HCT116 (cell line): ENCODE measurements at regions not wholly inside any gene's neighbourhood (a gene's known extent, or its start where the extent isn't known, plus 50 kb on each side); places are given as distances from the start of the nearest gene placed in this dataset.
A peak's percentile ranks its signal among the peaks of the same experiment; 100 is the strongest.
"Not testable (repeated sequence)": the region's sequence is repeated elsewhere in the genome, so short reads cannot be mapped to it uniquely, and the experiment has no call there.

Source experiments
- ATAC-seq: fragments of 200-7000 bp; cut with Tn5 transposase; 2 replicates; pipeline ENCODE4 v1.9.1; 2020; ENCODE audit warnings: mild to moderate bottlenecking, moderate library complexity
- BruUV-seq: library from RNA; stranded (reverse); fragments of 400-500 nt; replicated peaks from 2 replicates; lab custom pipeline; 2021; lab: Mats Ljungman, UMichigan
- CTCF ChIA-PET: fragments of 300-600 bp; sonication (Branson Sonifier 250); formaldehyde crosslinking; loops from one replicate; lab custom pipeline; 2021; ENCODE audit warnings: antibody characterized with exemption; lab: Charles Lee
- POLR2A ChIA-PET: fragments of 300-600, 350-600 bp; sonication (Branson Sonifier 250); formaldehyde crosslinking; loops from one replicate; lab custom pipeline; 2021; ENCODE audit warnings: antibody characterized with exemption; lab: Charles Lee
- RAD21 ChIA-PET, 2 experiments: fragments of 300-600 bp; sonication (Branson Sonifier 250); formaldehyde crosslinking; loops; one replicate each; lab custom pipeline; 2023; ENCODE audit warnings: low total read pairs in 2 of 2; ENCODE audit not compliant: uncharacterized antibody in 2 of 2, unreplicated experiment in 2 of 2, low non-redundant PET in 1 of 2; lab: Charles Lee
- DNase-seq: peaks from one replicate; pipeline ENCODE4 v3.0.0-alpha.2; 2010; ENCODE audit warnings: low read depth, low spot score
- H2AFZ ChIP-seq: fragments of 200-600 bp; shearing (Covaris generic), sonication (generic); 2 replicates; pipeline ENCODE4 v1.6.1; 2017; ENCODE audit warnings: low read depth, mixed run types, mixed read lengths, antibody characterized with exemption, low read length; ENCODE audit not compliant: poor library complexity, severe bottlenecking
- H3K27ac ChIP-seq: 2 replicates; pipeline ENCODE4 v1.5.1; 2012; ENCODE audit warnings: low read depth, low read length
- H3K27me3 ChIP-seq: fragments of 200-600 bp; sonication (generic); 2 replicates; pipeline ENCODE4 v1.6.1; 2016; ENCODE audit warnings: mixed run types, low read length, mixed read lengths; ENCODE audit not compliant: insufficient read depth
- H3K36me3 ChIP-seq, 2 experiments: fragments of 200-500 bp in 1 of 2; fragments of 200-600 bp in 1 of 2; sonication (Bioruptor generic) in 1 of 2; sonication (generic) in 1 of 2; 2 replicates each; pipeline versions ENCODE4 v1.5.1 to v1.6.1; 2014 to 2016; ENCODE audit warnings: low read length in 2 of 2, inconsistent platforms in 1 of 2, mixed read lengths in 1 of 2, mixed run types in 1 of 2; ENCODE audit not compliant: insufficient read depth in 2 of 2, control insufficient read depth in 1 of 2
- H3K4me1 ChIP-seq, 2 experiments: fragments of 200-600 bp in 1 of 2; sonication (generic) in 1 of 2; 2 replicates each; pipeline versions ENCODE4 v1.5.1 to v1.6.1; 2012 to 2017; ENCODE audit warnings: low read length in 2 of 2, inconsistent platforms in 1 of 2, mild to moderate bottlenecking in 1 of 2, mixed read lengths in 1 of 2, mixed run types in 1 of 2, moderate library complexity in 1 of 2; ENCODE audit not compliant: insufficient read depth in 2 of 2, control insufficient read depth in 1 of 2
- H3K4me2 ChIP-seq: fragments of 200-600 bp; sonication (generic); 2 replicates; pipeline ENCODE4 v1.6.1; 2017; ENCODE audit warnings: mixed run types, low read length, mixed read lengths
- H3K4me3 ChIP-seq, 2 experiments: fragments of 200-600 bp in 1 of 2; sonication (generic) in 1 of 2; replicated peaks in 1 of 2; 2 replicates each; pipeline ENCODE4 v1.5.1; 2011 to 2016; ENCODE audit warnings: low read length in 2 of 2, control low read depth in 1 of 2, low read depth in 1 of 2, mild to moderate bottlenecking in 1 of 2, mixed read lengths in 1 of 2, mixed run types in 1 of 2
- H3K79me2 ChIP-seq: fragments of 200-600 bp; sonication (generic); 2 replicates; pipeline ENCODE4 v1.6.1; 2017; ENCODE audit warnings: mild to moderate bottlenecking, mixed run types, low read length, moderate library complexity, mixed read lengths; ENCODE audit not compliant: insufficient read depth
- H3K9ac ChIP-seq: fragments of 200-600 bp; sonication (generic); 2 replicates; pipeline ENCODE4 v1.6.1; 2016; ENCODE audit warnings: low read length, mixed read lengths
- H3K9me2 ChIP-seq: fragments of 200-600 bp; sonication (generic), shearing (Covaris generic); 2 replicates; pipeline ENCODE4 v1.6.1; 2017; ENCODE audit warnings: mixed run types, mild to moderate bottlenecking, moderate library complexity; ENCODE audit not compliant: insufficient read depth
- H3K9me3 ChIP-seq, 2 experiments: fragments of 200-500 bp in 1 of 2; fragments of 200-600 bp in 1 of 2; sonication (Bioruptor generic) in 1 of 2; sonication (generic) in 1 of 2; 2 replicates each; pipeline ENCODE4 v1.6.1; 2014 to 2017; ENCODE audit warnings: low read length in 2 of 2, mixed read lengths in 2 of 2, inconsistent platforms in 1 of 2, low read depth in 1 of 2, mild to moderate bottlenecking in 1 of 2, mixed run types in 1 of 2, moderate library complexity in 1 of 2; ENCODE audit not compliant: control insufficient read depth in 1 of 2, insufficient read depth in 1 of 2
- H4K20me1 ChIP-seq: fragments of 200-600 bp; sonication (generic), shearing (Covaris generic); 2 replicates; pipeline ENCODE4 v1.6.1; 2017; ENCODE audit warnings: mixed run types, mild to moderate bottlenecking, moderate library complexity; ENCODE audit not compliant: insufficient read depth
- ATF3 ChIP-seq: IDR thresholded peaks from 2 replicates; pipeline ENCODE4 v1.6.1; 2012
- EGR1 ChIP-seq: IDR thresholded peaks from 2 replicates; pipeline ENCODE4 v1.6.1; 2012; ENCODE audit warnings: low read depth
- EZH2 ChIP-seq: fragments of 200-600 bp; sonication (generic); IDR thresholded peaks from 2 replicates; pipeline ENCODE4 v1.6.1; 2017; ENCODE audit warnings: antibody characterized with exemption, mixed run types
- EZH2phosphoT487 ChIP-seq: fragments of 200-600 bp; IDR thresholded peaks from 2 replicates; pipeline ENCODE4 v1.6.1; 2018; ENCODE audit warnings: antibody characterized with exemption, borderline replicate concordance
- FOSL1 ChIP-seq: IDR thresholded peaks from 2 replicates; pipeline ENCODE4 v1.6.1; 2012; ENCODE audit warnings: low read depth
- JUND ChIP-seq: IDR thresholded peaks from 2 replicates; pipeline ENCODE4 v1.6.1; 2012
- POLR2A ChIP-seq: IDR thresholded peaks from 2 replicates; pipeline ENCODE4 v1.7.0; 2011; ENCODE audit warnings: borderline replicate concordance; ENCODE audit not compliant: insufficient read depth, insufficient read length; ENCODE audit errors: extremely low read depth
- RAD21 ChIP-seq: IDR thresholded peaks from 2 replicates; pipeline ENCODE4 v1.6.1; 2012; ENCODE audit warnings: low read depth, mild to moderate bottlenecking
- SIN3A ChIP-seq: IDR thresholded peaks from 2 replicates; pipeline ENCODE4 v1.6.1; 2012; ENCODE audit warnings: low read depth
- SP1 ChIP-seq: IDR thresholded peaks from 2 replicates; pipeline ENCODE4 v1.6.1; 2012; ENCODE audit warnings: low read depth
- SRF ChIP-seq: IDR thresholded peaks from 2 replicates; pipeline ENCODE4 v1.6.1; 2012; ENCODE audit warnings: low read depth
- TCF7L2 ChIP-seq: IDR thresholded peaks from 2 replicates; pipeline ENCODE4 v1.7.0; 2011; ENCODE audit warnings: borderline replicate concordance, inconsistent platforms; ENCODE audit not compliant: insufficient read depth, insufficient read length; ENCODE audit errors: extremely low read depth
- YY1 ChIP-seq: IDR thresholded peaks from 2 replicates; pipeline ENCODE4 v1.6.1; 2011; ENCODE audit warnings: low read length, low read depth, moderate library complexity, mild to moderate bottlenecking; ENCODE audit not compliant: insufficient replicate concordance; ENCODE audit errors: extremely low read depth
- ZFX ChIP-seq: fragments of 450-650 bp; IDR thresholded peaks from 2 replicates; pipeline ENCODE4 v1.6.1; 2017
- ZNF274 ChIP-seq: fragments of 200-500 bp; sonication (Bioruptor generic); IDR thresholded peaks from 2 replicates; pipeline ENCODE4 v1.6.1; 2014; ENCODE audit warnings: mild to moderate bottlenecking, low read depth, low read length, inconsistent platforms
- intact Hi-C: fragments of 100-400 bp; cut with micrococcal nuclease; formaldehyde crosslinking; loops from 2 replicates; pipeline ENCODE4 v1.10.0; 2022
- TF ChIP-seq, protein P1 (sequence below): IDR thresholded peaks from 2 replicates; pipeline ENCODE4 v1.6.1; 2011; ENCODE audit warnings: mild to moderate bottlenecking, low read length, moderate library complexity; ENCODE audit not compliant: insufficient replicate concordance; ENCODE audit errors: extremely low read depth
- TF ChIP-seq, protein P2 (sequence below): IDR thresholded peaks from 2 replicates; pipeline ENCODE4 v1.6.1; 2012; ENCODE audit warnings: low read depth

GRCh38 chr4:77300996-77301395, 144.0 kb downstream of the CCNG2 start:
- BruUV-seq, H3K27me3 ChIP-seq, POLR2A ChIA-PET, H3K4me1 ChIP-seq, H3K27ac ChIP-seq, RAD21 ChIA-PET, H3K79me2 ChIP-seq, H3K9ac ChIP-seq, ATAC-seq, H3K9me3 ChIP-seq, H3K36me3 ChIP-seq, DNase-seq, intact Hi-C loops, H3K9me2 ChIP-seq, H3K4me3 ChIP-seq, H2AFZ ChIP-seq, H4K20me1 ChIP-seq, CTCF ChIA-PET: not testable (repeated sequence)
- H3K4me2 ChIP-seq: peak overlapping the region; percentile 43

DNA sequence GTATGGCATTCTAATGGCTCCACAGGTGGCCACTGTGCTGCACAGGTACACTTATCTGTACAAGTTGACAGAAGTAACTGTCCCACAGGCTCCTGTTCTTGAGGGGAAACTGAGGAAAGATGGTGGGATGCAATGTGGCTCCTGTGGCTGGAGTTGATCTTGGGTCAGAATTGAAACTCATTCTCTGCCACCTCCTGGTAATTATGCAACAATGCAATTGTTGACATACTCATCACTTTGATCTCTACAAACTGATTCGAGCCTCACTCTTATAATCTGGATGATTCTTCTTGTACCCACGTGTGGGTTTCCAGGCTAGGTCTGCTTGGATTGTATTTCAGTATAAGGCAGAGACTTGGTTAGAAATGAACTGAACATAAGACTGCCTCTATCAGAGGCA, 148.8 kb downstream of the CCNG2 start:
- no peaks in the 10 kb centered on the region for H3K36me3 ChIP-seq
- POLR2A ChIA-PET: no interaction called here
- RAD21 ChIA-PET: no interaction called here
- H2AFZ ChIP-seq: no peak overlapping the region
- H3K9ac ChIP-seq: no peak overlapping the region
- no peaks in the 10 kb centered on the region for H3K79me2 ChIP-seq
- H4K20me1 ChIP-seq: no peaks in the 10 kb centered on the region
- H3K9me3 ChIP-seq: no peaks in the 10 kb centered on the region
- peaks cover 8% of the 10 kb centered on the region for H3K27me3 ChIP-seq
- DNase-seq (no peak), ATAC-seq (no peak)
- intact Hi-C loops: loop anchor here (5.0 kb wide), 2 partner anchors 258 to 793 kb away; no protein-coding TSS in a partner anchor
- CTCF ChIA-PET: no interaction called here
- no peaks in the 10 kb centered on the region for H3K9me2 ChIP-seq
- H3K4me1 ChIP-seq: peaks cover 6 to 7% of the 10 kb centered on the region in 2 experiments; a peak in 3 of 4 replicates
- no peak overlapping the region for H3K4me3 ChIP-seq
- no peak overlapping the region for H3K4me2 ChIP-seq
- BruUV-seq: no TSS peak
- H3K27ac ChIP-seq: no peak overlapping the region
- TF ChIP-seq RAD21 (peak; percentile 35; the same call in 1 of the 2 replicates), TCF7L2 (peak; percentile 64), ZFX (no peak), SRF (no peak), EZH2phosphoT487 (no peak), JUND (no peak), EGR1 (no peak), POLR2A (no peak), SIN3A (no peak), SP1 (no peak), ZNF274 (no peak), ATF3 (no peak), YY1 (no peak), EZH2 (no peak), FOSL1 (no peak)
- TF ChIP-seq, protein P1, sequence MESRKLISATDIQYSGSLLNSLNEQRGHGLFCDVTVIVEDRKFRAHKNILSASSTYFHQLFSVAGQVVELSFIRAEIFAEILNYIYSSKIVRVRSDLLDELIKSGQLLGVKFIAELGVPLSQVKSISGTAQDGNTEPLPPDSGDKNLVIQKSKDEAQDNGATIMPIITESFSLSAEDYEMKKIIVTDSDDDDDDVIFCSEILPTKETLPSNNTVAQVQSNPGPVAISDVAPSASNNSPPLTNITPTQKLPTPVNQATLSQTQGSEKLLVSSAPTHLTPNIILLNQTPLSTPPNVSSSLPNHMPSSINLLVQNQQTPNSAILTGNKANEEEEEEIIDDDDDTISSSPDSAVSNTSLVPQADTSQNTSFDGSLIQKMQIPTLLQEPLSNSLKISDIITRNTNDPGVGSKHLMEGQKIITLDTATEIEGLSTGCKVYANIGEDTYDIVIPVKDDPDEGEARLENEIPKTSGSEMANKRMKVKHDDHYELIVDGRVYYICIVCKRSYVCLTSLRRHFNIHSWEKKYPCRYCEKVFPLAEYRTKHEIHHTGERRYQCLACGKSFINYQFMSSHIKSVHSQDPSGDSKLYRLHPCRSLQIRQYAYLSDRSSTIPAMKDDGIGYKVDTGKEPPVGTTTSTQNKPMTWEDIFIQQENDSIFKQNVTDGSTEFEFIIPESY: no peak
- TF ChIP-seq, protein P2, sequence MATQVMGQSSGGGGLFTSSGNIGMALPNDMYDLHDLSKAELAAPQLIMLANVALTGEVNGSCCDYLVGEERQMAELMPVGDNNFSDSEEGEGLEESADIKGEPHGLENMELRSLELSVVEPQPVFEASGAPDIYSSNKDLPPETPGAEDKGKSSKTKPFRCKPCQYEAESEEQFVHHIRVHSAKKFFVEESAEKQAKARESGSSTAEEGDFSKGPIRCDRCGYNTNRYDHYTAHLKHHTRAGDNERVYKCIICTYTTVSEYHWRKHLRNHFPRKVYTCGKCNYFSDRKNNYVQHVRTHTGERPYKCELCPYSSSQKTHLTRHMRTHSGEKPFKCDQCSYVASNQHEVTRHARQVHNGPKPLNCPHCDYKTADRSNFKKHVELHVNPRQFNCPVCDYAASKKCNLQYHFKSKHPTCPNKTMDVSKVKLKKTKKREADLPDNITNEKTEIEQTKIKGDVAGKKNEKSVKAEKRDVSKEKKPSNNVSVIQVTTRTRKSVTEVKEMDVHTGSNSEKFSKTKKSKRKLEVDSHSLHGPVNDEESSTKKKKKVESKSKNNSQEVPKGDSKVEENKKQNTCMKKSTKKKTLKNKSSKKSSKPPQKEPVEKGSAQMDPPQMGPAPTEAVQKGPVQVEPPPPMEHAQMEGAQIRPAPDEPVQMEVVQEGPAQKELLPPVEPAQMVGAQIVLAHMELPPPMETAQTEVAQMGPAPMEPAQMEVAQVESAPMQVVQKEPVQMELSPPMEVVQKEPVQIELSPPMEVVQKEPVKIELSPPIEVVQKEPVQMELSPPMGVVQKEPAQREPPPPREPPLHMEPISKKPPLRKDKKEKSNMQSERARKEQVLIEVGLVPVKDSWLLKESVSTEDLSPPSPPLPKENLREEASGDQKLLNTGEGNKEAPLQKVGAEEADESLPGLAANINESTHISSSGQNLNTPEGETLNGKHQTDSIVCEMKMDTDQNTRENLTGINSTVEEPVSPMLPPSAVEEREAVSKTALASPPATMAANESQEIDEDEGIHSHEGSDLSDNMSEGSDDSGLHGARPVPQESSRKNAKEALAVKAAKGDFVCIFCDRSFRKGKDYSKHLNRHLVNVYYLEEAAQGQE: no peak
